CD4-positive, alpha-beta T cell treated with Interferon alpha-2 for 1 hour (primary cell): ENCODE measurements at regions not wholly inside any gene's neighbourhood (a gene's known extent, or its start where the extent isn't known, plus 50 kb on each side); places are given as distances from the start of the nearest gene placed in this dataset.
"Not testable (repeated sequence)": the region's sequence is repeated elsewhere in the genome, so short reads cannot be mapped to it uniquely, and the experiment has no call there.

Experiments used
- DNase-seq, 2 donors: peaks; one replicate each; pipeline ENCODE4 v3.0.0-alpha.2; 2020 to 2022

DNA sequence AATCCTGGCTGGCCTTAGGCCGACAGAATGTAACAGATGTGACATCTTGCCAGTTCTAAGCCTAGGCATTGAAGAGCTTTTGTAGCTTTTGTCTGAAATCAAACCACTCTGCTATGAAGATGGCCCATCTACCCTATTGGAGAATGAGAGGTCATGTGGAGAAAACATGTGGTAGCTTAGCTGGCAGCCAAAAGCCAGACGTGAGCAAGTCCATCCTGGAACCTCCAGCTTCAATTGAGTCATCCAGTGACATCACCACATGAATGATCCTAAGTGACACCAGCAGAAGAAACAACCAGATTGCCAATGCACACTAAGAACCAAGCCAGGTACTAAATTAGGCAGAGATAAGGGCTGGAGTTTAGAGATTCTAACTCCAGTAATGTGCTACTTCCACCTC lies 154.8 kb upstream of the ZFP42 start:
- no peak for DNase-seq

DNA sequence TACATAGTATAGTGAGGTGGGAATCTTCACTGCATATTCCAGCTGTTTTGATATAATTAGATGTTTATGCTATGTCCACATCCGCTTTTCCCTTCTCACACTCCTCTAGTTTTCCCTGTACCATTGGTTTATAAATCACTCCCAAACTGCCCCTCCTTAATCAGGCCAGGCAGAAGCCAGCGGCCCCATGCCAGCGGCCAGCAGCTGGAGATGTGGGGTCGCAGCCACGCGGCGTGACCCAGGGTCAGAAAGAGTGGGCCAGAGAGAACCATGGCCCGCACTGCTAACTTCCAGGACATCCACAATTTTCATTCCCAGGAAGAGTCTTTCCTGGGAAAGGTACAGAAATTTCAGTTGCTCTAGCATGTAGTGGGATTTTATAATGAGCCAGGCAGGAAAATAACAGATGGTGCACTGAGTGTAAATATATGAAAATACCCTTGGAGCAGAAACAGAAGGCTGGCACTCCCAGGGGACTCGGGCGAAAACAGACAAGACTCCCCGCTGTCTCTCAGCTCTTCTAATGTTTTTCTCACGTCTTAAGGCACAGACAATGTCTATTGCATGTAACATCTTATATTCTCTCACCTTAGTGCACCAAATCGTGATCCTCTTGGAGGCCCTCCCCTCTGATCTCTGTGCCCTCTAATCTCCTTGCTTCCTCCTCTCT lies 145.9 kb upstream of the ZFP42 start:
- DNase-seq, result no peak

DNA sequence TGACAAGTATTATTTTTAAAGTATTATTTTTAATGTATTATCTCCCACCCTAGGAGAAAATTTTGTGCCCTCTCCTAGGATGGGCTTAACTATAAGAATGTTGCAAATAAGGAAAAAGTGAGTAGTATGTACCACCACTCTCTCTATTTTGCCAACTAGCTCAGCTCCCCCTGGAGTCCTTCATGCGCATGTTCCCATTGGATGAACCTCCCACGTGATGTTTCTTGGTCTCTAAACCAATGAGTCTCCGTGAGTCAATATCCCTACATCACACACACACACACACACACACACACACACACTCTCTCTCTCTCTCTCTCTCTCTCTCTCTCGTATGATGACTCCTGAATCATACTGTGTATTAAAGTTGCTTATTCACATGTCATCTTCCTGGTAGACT lies 129.7 kb upstream of the ZFP42 start:
- DNase-seq, result no peak

DNA sequence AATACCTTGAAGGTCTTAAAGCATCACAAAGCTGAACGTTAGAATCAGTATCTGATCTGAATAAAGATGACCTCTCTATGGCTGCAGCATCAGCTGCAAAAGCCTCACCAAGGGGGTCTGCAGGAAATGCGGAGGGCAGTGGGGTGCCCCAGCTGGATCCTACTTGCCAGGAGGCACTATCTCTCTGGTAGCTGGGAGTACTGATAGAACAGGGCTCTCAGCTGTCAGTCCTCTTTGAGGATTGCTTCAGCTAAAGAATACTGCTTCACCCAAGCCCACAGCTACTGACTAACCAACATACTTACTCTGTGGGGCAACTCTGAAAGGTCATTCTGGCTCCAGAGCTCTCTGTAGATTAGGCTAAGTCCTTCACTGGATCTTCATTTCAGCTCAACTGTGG lies 112.5 kb upstream of the ZFP42 start:
- DNase-seq, result no peak

DNA sequence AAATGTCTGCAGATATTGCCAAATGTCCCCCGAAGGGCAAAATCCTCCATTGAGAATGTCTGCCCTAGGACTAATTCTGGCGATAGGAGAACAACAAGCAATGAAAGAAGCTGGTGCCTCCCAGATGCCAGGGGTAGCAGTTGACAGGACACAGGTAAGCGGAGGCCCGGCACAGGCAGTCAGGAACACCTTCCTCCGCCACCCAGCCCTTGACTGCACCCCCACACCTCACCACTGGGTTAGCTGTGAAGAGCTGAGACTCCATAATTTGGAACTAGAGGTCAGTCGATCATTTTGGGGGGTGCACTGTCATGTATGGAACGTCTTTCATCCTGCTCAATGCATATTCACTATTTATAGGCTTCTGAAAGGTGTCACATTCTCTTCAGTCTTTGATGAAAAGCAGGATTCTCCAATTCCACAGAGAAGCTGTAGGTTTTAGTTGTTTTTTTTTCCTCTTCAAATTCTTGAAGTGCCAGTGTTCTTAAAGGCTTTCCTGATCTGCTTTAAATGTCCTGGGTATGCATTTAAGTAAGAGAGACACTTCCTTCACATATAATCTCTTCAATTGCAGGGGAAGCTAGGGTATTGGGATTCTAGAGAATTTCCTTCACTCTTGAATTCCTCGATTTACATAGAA lies 111.6 kb upstream of the ZFP42 start:
- DNase-seq, result no peak

DNA sequence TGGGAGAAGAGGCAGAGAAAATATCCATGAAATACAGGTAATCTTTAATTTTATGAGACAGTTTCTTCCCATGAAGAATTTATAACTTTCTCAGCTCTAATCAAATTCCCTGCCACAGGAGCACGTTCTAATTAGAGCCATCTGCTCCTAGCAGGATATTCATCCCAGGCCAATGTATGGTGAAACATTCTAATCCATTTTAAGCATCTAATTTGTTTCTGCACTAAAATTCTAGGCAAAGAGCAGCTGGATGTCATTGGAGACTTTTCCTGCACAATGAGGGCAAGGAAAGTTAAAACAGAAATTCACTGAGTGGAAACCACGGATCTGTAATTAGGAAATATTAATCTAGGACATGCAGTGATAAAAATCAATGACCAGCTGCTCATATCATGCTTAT lies 107.7 kb upstream of the ZFP42 start:
- no peak for DNase-seq

DNA sequence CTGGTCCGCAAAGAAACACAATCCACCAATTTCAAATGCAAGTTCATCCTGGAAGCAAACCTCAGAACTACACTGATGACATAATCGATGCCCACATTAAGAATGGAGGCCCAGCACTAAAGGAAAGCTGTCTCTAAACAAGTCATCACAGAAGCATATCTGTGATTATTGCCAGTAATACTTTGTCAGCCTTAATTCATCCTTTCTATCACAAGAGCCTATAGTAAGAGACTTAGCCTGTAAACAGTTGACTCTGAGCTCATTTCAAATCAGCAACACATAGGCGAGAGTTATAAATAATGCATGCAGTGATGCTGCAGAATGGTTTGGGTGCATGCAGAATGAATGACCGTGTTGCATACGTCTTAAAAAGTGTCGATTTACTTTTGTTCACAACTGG lies 105.9 kb upstream of the ZFP42 start:
- no peak for DNase-seq

DNA sequence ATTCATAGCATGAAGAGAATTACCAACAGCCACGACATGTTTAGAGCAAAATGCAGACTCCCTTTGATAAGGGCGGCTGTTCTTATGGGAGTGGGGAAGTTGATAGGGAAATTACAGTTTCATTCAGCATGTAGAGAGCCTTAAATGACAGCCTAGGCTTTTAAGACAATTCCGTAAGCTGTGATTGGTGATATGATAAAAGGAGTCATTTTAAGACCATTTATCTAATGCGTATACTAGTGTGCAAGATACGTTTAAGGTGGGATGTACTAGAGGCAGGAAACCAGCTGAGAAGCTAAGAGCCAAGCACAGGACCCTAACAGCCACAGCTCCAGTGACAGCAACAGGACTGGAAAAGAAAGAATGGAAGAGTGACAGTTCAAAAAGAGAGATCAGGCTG lies 102.2 kb upstream of the ZFP42 start:
- no peak for DNase-seq

DNA sequence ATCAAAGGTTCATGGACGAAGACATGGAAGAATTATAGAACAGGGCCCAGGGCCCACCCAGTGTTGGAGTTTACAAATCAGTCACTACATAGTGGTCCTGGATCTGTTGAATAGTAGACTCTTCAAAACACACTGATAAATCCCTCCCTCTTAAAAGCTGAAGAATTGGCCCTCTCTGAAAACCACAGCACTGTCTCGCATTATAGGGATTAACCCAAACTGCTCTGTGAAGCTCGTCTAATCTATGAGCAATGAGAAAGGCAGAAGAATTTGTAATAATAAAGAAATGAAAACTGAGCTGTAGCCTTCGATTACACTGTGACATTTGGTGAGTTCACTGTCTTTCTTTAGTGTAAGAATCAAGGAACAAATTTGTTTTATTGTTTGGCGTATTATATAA lies 92.5 kb upstream of the ZFP42 start:
- DNase-seq, result no peak

DNA sequence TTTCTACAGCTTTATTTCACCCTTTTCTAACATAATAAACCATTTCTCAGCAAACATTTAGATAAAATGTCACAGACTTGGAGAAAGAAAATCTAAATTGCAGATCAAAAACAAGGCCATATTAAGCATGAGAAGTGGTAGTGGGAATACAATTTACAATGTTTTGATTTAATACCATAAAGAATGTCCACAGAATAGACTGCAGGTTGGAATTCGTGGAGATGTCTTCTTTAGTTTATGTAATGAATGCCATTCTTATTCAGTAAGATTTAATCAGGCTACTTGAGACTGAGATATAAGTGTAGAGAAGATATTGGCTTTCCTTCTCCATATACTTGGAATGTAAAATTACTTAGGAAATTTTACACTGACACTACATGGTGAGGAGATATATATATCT lies 91.9 kb upstream of the ZFP42 start:
- no peak for DNase-seq

DNA sequence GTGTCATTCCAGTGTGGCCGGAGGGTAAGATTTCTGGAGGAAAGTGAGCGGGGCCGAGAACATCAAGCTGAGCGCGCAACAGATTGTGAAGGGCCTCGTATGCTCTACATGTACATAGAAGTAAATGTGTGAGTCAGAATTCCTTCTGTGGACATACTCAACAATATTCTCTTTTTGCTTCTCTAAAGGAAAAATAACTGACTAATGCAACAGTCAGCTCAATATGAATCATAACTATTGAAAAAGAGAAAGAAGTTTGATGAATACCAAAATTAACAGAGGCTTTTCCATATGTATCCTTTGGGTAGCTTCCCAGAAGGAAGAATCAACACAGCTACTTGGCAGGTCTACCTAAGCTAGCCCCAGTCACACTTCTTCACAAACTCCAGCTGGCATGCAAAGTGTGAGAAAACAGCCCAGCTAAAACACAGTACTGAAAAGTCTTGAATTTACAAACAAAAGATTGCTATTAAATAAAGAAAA lies 87.5 kb upstream of the ZFP42 start:
- DNase-seq, result no peak

DNA sequence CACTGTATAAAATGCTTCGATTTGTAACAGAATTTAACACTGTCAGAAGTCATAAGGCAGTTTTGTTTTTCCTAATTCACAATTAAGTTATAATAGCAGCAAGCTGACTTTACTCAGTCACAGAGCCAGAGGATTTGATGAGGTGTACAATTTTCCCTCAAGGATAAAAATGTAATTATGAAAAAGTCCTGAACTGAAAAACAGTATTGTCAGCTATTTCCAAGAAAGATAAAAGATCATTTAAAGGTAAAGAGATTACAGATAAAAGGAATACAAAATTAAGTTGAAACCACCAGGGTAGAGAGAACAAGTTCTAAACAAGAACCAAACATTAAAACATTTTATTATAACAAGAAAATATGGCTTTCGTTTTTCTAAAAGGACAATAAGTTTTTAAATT lies 86.8 kb upstream of the ZFP42 start:
- DNase-seq, result no peak

DNA sequence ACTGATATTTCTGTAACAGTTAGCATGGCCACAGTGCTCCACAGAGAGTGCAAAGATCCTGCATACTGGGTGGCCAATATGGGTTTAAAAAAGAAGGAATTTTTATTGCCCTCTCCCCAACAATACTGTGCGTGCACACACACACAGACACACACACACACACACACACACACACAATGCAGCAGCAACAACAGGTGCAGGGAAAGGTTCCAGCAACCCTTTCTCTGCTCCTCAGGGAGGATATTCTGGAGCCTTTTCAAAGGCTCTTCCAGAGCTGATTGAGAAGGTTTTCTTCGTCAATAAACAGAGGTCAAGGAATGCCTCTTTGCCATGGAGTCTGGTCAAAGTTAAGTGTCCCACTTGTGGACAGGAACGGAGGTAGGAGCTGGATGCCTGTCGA lies 84.8 kb upstream of the ZFP42 start:
- no peak for DNase-seq

DNA sequence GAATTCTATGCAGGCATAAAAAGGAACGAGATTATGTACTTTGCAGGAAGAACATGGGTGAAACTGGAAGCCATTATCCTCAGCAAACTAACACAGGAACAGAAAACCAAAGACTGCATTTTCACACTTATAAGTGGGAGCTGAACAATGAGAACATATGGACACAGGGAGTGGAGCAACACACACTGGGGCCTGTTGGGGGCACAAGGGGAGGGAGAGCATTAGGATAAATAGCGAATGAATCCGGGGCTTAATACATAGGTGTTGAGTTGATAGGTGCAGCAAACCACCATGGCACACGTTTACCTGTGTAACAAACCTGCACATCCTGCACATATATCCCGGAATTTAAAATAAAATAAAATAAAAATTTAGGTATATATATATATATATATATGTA lies 80.2 kb upstream of the ZFP42 start:
- not testable (repeated sequence) for DNase-seq

DNA sequence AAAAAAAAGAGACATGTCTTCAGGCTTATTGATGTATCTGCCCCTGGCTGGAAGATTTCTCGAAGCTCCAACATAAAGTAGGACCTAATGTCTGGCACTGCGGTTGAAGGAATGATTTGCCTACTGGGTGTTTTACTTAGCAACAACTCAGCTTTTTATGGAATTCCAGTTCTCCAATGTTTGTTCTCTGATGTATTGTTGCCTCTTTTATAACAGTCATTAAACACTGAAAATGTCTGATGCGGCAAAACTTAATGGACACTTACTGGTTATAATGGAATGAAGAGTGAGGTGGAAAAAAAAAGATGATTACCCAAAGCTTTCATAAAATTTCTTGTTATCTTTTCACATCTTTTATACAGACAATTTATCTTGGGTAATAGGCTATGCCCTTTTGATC lies 75.6 kb upstream of the ZFP42 start:
- no peak for DNase-seq

DNA sequence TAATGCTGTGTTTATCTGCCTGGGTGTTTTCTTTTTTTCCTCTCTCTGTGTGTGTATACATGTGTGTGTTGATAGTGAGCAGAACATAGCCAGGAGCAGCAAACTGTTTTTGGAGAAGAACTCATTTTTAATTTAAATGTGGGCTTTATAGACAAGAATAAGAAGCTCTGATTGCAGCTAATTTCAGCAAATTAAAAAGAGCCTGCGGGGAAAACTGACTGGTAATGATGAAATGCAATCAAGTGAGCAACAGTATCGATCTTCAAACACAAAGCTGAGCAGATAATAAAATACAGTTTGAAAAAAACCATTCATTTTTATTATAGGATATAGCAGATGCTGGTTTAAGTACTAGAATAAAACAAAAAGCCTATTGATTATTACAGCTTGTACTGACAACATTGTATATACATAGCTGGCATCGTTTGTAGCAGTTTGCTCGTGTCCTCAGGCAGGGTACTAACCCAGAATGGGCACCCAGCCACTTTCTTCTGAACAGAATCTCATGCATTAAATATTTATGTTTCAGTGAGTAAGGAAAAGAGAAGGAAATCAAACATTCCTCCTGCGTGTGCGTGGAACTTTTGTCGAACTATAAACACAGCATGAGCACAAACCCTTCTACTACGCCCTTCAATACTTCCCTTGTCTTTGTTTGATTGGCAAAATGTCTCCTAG lies 73.5 kb upstream of the ZFP42 start:
- DNase-seq, result no peak

DNA sequence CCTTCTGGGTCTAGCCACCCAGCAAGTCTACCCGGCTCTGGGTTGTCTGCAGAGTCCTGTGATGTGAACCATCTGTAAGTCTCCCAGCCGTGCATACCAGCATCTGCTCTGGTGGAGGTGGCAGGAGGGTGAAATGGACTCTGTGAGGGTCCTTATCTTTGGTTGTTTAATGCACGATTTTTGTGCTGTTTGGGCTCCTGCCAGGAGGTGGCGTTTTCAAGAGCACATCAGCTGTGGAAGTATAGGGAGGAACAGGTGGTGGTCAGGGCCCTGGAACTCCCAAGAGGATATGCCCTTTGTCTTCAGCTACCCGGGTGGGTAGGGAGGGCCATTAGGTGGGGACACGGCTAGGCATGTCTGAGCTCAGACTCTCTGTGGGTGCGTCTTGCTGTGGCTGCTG lies 66.5 kb upstream of the ZFP42 start:
- DNase-seq, result no peak

DNA sequence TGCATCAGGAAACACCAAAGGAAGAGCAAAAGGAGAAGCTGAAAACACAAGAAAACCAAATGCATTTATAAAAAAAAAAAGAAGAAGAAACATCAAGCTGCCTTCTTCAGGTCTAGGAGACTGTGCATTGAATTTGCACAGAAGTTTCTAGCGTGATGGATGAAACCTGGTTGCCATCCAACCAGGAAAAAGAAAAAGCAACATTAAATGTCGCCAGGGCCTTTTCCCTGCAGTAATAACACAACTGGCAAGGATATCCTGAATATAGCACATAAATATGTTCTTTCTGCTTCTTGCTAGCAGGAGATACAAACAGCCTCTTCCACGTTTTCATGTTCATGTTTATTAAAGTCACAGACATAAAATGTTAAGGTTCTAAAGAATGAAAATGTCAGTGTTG lies 60.8 kb upstream of the ZFP42 start:
- no peak for DNase-seq

DNA sequence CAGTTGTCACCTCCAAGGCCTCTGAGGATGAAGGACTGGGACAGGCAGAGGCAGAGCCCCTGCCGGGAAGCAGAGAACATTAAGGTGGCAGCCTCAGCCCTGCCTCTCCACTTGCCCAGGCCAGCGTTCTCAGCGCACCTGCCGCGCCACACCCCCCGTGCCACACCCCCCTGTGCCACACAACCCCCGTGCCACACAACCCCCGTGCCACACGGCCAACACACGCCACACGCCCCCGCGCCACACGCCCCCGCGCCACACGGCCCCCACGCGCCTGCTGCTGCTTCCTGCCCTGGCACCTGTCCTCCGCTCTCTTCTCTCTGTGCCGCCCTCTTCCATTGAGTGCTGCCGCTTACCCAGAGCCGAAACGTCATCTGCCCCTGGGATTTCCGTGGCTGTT lies 58.0 kb upstream of the ZFP42 start:
- DNase-seq, result no peak

DNA sequence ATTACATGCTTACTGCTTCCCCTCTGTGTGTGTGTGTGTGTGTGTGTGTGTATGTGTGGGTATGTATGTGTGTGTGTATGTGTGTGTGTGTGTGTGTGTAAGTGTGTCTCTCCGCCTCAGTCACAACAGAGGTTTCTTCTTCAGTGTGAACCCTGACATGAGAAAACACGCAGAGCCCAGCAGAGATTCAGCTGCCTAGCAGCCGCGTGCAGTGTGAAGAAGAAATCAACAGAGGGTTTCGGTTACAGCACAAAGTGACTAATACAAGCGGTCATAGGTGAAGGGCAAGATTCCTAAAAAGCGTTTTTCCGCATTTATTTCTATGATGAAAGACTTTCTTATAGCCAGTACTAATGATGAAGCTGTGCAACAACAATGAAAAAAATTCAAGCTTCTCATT lies 55.3 kb upstream of the ZFP42 start:
- no peak for DNase-seq

DNA sequence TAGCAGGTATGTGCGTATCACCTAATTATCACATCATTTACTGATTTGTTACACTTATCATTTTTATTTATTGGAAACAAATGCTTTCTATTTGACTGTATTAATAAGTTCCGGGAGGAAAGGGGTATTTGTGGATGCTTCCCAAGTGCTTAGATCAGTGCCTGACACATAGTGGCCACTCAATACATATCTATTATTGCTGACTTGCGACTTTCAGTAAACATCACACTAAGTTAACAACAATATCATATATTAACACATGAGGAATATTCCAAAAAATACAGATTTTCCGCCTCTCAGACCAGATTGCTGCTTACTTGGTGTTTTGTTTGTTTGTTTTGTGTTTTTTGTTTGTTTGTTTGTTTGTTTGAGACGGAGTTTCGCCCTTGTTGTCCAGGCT lies 52.6 kb upstream of the ZFP42 start:
- no peak for DNase-seq

DNA sequence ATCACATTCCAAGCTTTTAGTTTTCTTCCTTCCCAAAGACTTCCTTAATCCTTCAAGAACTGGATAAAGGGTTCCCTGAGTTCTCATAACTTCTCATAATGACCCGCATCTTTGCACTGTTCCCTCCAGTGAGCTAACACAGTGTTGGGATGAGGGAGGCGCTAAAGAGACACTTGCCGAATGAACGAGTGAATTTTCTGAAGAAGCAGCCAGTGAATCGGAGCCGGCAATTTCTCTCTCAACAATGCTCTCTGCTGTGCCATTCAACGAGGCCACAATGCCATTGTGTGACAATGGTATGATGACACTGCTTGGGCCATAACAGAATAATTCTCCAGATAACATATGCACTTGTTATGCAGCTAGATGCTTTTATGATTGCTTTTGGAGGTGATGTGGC lies 51.4 kb upstream of the ZFP42 start:
- DNase-seq, result no peak
